Uterus (tissue), 3 donors: ENCODE measurements at regions not wholly inside any gene's neighbourhood (a gene's known extent, or its start where the extent isn't known, plus 50 kb on each side); places are given as distances from the start of the nearest gene placed in this dataset.

Source experiments
- DNase-seq, 2 donors: peaks; one replicate each; pipeline ENCODE4 v3.0.0-alpha.2; 2019 to 2020
- H3K27ac ChIP-seq, 2 donors: fragments of 200-600 bp; sonication (generic); 1 replicate in 1 of 2; 2 replicates in 1 of 2; pipeline ENCODE4 v1.5.1; 2016 to 2018
- H3K27me3 ChIP-seq, 2 donors: fragments of 200-600 bp; sonication (generic); one replicate each; pipeline ENCODE4 v1.5.1; 2018 to 2019; ENCODE audit warnings: control low read depth in 1 of 2
- H3K36me3 ChIP-seq, 2 donors: fragments of 200-600 bp; sonication (generic); one replicate each; pipeline ENCODE4 v1.5.1; 2019; ENCODE audit warnings: control low read depth in 1 of 2
- H3K4me1 ChIP-seq, 2 donors: fragments of 200-600 bp; sonication (generic); one replicate each; pipeline ENCODE4 v1.5.1; 2018 to 2019; ENCODE audit warnings: control low read depth in 1 of 2
- H3K4me3 ChIP-seq, 2 donors: fragments of 200-600 bp; sonication (generic); 1 replicate in 1 of 2; 2 replicates in 1 of 2; pipeline ENCODE4 v1.5.1; 2018 to 2019; ENCODE audit warnings: mild to moderate bottlenecking in 1 of 2
- H3K9me3 ChIP-seq, 2 donors: fragments of 200-600 bp; sonication (generic); one replicate each; pipeline ENCODE4 v1.5.1; 2019; ENCODE audit warnings: control low read depth in 1 of 2
- POLR2A ChIP-seq, 2 donors: fragments of 450-650 bp; IDR thresholded peaks; one replicate each; pipeline ENCODE4 v1.6.1; 2016; ENCODE audit warnings: antibody characterized with exemption in 2 of 2, mild to moderate bottlenecking in 1 of 2, moderate library complexity in 1 of 2
- intact Hi-C: fragments of 100-400 bp; cut with DNase I; formaldehyde crosslinking; loops from one replicate; pipeline ENCODE4 v1.15.1; 2023; ENCODE audit warnings: low total_unique reads
- TF ChIP-seq, protein P1 (sequence below), 4 experiments: fragments of 200-600 bp in 2 of 4; fragments of 450-650 bp in 2 of 4; sonication (generic) in 2 of 4; IDR thresholded peaks; one replicate each; pipeline ENCODE4 v1.5.1; 2016 to 2019; ENCODE audit warnings: antibody characterized with exemption in 4 of 4, mild to moderate bottlenecking in 2 of 4, moderate library complexity in 1 of 4
- donor health status: DM: yes; HTN: yes; CAD: no.

GRCh38 chr4:125115476-125115875 is 199.3 kb upstream of the FAT4 start:
- H3K4me1 ChIP-seq, result no peaks in the 10 kb centered on the region
- no peaks in the 10 kb centered on the region for H3K36me3 ChIP-seq
- H3K27ac ChIP-seq, result no peak overlapping the region
- no peaks in the 10 kb centered on the region for H3K27me3 ChIP-seq
- intact Hi-C loops, result no loop called here
- H3K9me3 ChIP-seq, result no peaks in the 10 kb centered on the region
- no peak overlapping the region for H3K4me3 ChIP-seq
- TF ChIP-seq, protein P1, sequence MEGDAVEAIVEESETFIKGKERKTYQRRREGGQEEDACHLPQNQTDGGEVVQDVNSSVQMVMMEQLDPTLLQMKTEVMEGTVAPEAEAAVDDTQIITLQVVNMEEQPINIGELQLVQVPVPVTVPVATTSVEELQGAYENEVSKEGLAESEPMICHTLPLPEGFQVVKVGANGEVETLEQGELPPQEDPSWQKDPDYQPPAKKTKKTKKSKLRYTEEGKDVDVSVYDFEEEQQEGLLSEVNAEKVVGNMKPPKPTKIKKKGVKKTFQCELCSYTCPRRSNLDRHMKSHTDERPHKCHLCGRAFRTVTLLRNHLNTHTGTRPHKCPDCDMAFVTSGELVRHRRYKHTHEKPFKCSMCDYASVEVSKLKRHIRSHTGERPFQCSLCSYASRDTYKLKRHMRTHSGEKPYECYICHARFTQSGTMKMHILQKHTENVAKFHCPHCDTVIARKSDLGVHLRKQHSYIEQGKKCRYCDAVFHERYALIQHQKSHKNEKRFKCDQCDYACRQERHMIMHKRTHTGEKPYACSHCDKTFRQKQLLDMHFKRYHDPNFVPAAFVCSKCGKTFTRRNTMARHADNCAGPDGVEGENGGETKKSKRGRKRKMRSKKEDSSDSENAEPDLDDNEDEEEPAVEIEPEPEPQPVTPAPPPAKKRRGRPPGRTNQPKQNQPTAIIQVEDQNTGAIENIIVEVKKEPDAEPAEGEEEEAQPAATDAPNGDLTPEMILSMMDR (IDR thresholded peaks at IDR 0.05), result no peak
- no peak for TF ChIP-seq POLR2A (IDR thresholded peaks at IDR 0.05)
- no peak for DNase-seq

DNA sequence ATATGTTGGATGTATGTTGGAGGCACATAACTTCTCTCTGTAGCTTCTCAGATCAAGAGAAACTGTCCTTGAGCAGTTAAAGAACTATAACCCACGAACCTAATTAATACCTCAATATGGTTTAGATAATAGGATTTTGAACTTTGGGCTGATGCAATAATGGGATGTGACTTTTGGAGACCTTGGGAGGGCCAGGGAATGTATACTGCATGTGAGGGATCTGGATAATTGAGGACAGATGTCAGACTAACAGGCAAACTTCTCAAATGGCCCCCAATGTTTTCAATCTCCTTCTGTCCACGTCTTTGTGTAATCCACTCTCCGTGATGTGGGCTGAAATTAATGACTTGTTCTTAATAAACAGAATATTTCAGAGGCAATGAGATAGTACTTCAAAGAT is 202.2 kb upstream of the FAT4 start:
- no peak overlapping the region for H3K27ac ChIP-seq
- no peaks in the 10 kb centered on the region for H3K4me1 ChIP-seq
- H3K9me3 ChIP-seq, result no peaks in the 10 kb centered on the region
- TF ChIP-seq, protein P1 (IDR thresholded peaks at IDR 0.05), result no peak
- TF ChIP-seq POLR2A (IDR thresholded peaks at IDR 0.05), result no peak
- DNase-seq, result no peak
- H3K36me3 ChIP-seq, result no peaks in the 10 kb centered on the region
- H3K27me3 ChIP-seq, result no peaks in the 10 kb centered on the region
- no peak overlapping the region for H3K4me3 ChIP-seq
- intact Hi-C loops, result no loop called here

- TF ChIP-seq POLR2A (IDR thresholded peaks at IDR 0.05), result no peak
- TF ChIP-seq, protein P1 (IDR thresholded peaks at IDR 0.05), result no peak
- no peak overlapping the region for H3K4me3 ChIP-seq
- no peak for DNase-seq
- no peaks in the 10 kb centered on the region for H3K27me3 ChIP-seq
- H3K27ac ChIP-seq, result no peak overlapping the region
- H3K4me1 ChIP-seq, result no peaks in the 10 kb centered on the region
- no peaks in the 10 kb centered on the region for H3K9me3 ChIP-seq
- no peaks in the 10 kb centered on the region for H3K36me3 ChIP-seq
- intact Hi-C loops, result no loop called here
Measured at GRCh38 chr4:125111323-125111722, 203.4 kb upstream of the FAT4 start.

DNA sequence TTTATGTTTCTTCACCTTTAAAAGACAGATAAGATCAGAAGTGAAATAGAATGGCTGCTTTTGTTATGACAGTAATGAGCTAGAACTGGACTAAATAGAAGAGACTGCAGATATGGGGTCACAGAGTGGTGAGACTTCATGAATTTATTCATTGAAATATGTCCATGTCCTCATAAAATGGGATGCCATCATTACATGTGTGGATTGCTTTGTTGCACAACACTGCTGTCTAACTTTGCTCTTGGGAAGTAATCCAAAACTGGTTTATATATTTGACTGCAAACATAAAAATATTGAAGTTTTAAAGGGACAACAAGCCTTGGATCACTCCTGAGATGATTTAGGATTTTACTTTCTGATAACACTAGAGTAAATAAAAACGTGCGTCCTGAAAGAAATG is 209.2 kb upstream of the FAT4 start:
- no peaks in the 10 kb centered on the region for H3K9me3 ChIP-seq
- DNase-seq, result no peak
- intact Hi-C loops, result no loop called here

GRCh38 chr4:125104616-125105015 is 210.1 kb upstream of the FAT4 start:
- H3K27me3 ChIP-seq, result no peaks in the 10 kb centered on the region
- no peak overlapping the region for H3K27ac ChIP-seq
- intact Hi-C loops, result no loop called here

More for the DNA sequence above, 209.2 kb upstream of the FAT4 start:
- Histone ChIP-seq H3K27me3 (no peaks in the 10 kb centered on the region), H3K4me3 (no peak overlapping the region), H3K27ac (no peak overlapping the region), H3K4me1 (no peaks in the 10 kb centered on the region), H3K36me3 (no peaks in the 10 kb centered on the region)
- TF ChIP-seq POLR2A (IDR thresholded peaks at IDR 0.05), result no peak
- TF ChIP-seq, protein P1 (IDR thresholded peaks at IDR 0.05), result no peak

More at GRCh38 chr4:125104616-125105015, 210.1 kb upstream of the FAT4 start:
- no peaks in the 10 kb centered on the region for H3K4me1 ChIP-seq
- H3K9me3 ChIP-seq, result no peaks in the 10 kb centered on the region
- no peak overlapping the region for H3K4me3 ChIP-seq
- no peak for DNase-seq
- TF ChIP-seq, protein P1 (IDR thresholded peaks at IDR 0.05), result no peak
- no peak for TF ChIP-seq POLR2A (IDR thresholded peaks at IDR 0.05)
- H3K36me3 ChIP-seq, result no peaks in the 10 kb centered on the region
